ENCODE measurements at regions not wholly inside any gene's neighbourhood (a gene's known extent, or its start where the extent isn't known, plus 50 kb on each side); places are given as distances from the start of the nearest gene placed in this dataset.
"Not testable (repeated sequence)": the region's sequence is repeated elsewhere in the genome, so short reads cannot be mapped to it uniquely, and the experiment has no call there.

DNA sequence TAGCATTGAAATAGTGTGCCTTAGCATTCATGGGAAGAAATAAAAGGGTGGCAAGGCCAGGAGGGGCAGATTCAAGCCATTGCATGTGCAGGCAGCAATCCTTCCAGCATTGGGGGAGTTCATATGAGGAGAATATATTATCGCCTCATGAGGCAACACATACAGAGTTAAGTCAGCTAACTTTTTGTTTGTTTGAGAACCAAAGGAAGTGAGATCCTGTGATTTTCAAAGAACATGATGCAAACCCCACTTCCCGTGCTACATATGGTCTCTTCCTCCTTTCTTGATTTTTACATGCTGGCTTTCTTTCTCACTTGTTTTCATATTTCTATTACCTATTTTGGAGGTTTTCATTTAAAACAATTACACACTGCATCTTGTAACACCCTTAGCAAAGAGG is 579.7 kb upstream of the ARID1B start:
- ATAC-seq (peak; percentile 43), DNase-seq (no peak)
- peaks cover 40% of the 10 kb centered on the region for H3K4me1 Mint-ChIP-seq
- peak overlapping the region in 1 of 2 donors; percentile 44 for H3K4me3 Mint-ChIP-seq
- H3K9me3 Mint-ChIP-seq = peaks cover 6 to 8% of the 10 kb centered on the region in 2 donors
- H3K27me3 Mint-ChIP-seq = no peaks in the 10 kb centered on the region
- H3K27ac Mint-ChIP-seq = peak overlapping the region in 1 of 2 donors; percentile 34

DNA sequence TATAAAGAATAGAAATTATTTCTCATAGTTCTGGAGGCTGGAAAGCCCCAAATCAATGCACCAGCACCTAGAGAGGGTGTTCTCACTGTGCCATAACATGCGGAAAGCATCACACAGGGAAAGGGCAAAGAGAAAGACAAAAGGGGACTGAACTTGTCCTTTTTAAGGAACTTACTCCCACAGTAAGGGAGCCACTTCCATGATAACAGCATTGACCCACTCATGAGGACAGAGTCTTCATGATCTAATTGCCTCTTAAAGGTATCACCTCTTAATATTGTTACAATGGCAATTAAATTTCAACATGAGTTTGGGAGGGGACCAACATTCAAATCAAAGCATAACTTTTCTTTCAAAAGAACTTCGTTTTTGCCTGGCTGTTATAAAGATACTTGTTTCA is 582.2 kb upstream of the ARID1B start:
- peaks cover 6 to 8% of the 10 kb centered on the region in 2 donors for H3K9me3 Mint-ChIP-seq
- H3K4me3 Mint-ChIP-seq = no peak overlapping the region
- DNase-seq = no peak
- no peak for ATAC-seq
- H3K4me1 Mint-ChIP-seq = peaks cover 62% of the 10 kb centered on the region
- H3K27me3 Mint-ChIP-seq = no peaks in the 10 kb centered on the region
- H3K27ac Mint-ChIP-seq = no peak overlapping the region

DNA sequence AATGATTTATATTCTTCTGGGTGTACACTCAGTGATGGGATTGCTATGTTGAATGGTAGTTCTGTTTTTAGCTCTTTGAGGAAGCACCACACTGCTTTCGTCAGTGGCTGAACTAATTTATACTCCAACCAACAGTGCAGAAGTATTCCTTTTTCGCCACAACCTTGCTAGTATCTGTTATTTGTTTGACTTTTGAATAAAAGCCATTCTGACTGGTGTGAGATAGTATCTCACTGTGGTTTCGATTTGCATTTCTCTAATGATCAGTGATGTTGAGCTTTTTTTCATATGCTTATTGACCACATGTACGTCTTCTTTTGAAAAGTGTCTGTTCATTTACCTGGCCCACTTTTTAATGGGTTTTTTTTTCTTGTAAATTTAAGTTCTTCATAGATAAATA is 583.8 kb upstream of the ARID1B start:
- H3K4me1 Mint-ChIP-seq = peaks cover 54% of the 10 kb centered on the region
- no peaks in the 10 kb centered on the region for H3K27me3 Mint-ChIP-seq
- DNase-seq (no peak), ATAC-seq (no peak)
- peaks cover 6 to 8% of the 10 kb centered on the region in 2 donors for H3K9me3 Mint-ChIP-seq
- no peak overlapping the region for H3K27ac Mint-ChIP-seq
- H3K4me3 Mint-ChIP-seq = no peak overlapping the region

DNA sequence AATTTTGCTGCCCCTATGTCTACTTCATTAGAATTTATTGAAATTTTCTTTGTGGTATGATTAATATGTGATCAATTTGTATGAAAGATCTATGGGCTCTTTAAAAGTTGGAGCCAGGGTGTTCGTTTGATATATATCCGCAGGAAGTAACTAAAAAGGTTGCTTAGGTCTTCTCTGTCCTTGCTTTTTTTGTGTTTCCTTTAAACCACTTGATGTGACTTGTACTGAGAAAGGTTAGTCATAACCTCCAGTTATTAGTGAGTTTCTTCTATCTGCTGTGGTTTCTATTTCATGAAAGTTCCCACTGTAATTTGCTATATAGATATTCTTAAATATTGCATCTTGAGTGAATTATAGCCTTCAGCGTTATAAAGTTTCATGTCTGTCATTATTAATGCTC is 585.3 kb upstream of the ARID1B start:
- Mint-ChIP-seq H3K4me1 (peaks cover 39% of the 10 kb centered on the region), H3K9me3 (peaks cover 6 to 8% of the 10 kb centered on the region in 2 donors), H3K27me3 (no peaks in the 10 kb centered on the region), H3K4me3 (peak overlapping the region; percentile 1 to 60), H3K27ac (peak overlapping the region in 1 of 2 donors; percentile 72)
- DNase-seq (no peak), ATAC-seq (peak; percentile 96)

DNA sequence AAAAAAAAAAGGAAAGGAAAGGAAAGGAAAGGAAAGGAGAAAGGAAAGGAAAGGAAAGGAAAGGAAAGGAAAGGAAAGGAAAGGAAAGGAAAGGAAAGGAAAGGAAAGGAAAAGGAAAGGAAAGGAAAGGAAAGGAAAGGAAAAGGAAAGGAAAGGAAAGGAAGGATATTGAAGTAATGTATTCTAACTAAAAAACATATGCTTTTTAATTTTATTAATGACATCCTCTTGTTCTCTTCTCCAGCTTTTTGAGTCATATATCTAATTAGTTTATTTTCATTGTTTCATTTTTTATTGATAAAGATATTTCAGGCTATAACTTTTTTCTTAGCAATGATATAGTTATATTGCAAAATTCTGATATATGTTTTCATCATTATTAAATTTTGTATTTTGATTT is 585.8 kb upstream of the ARID1B start:
- Mint-ChIP-seq H3K4me3 (peak overlapping the region in 1 of 2 donors; percentile 39), H3K4me1 (peaks cover 37% of the 10 kb centered on the region)
- not testable (repeated sequence) for DNase-seq, H3K9me3 Mint-ChIP-seq, ATAC-seq, H3K27ac Mint-ChIP-seq, H3K27me3 Mint-ChIP-seq

DNA sequence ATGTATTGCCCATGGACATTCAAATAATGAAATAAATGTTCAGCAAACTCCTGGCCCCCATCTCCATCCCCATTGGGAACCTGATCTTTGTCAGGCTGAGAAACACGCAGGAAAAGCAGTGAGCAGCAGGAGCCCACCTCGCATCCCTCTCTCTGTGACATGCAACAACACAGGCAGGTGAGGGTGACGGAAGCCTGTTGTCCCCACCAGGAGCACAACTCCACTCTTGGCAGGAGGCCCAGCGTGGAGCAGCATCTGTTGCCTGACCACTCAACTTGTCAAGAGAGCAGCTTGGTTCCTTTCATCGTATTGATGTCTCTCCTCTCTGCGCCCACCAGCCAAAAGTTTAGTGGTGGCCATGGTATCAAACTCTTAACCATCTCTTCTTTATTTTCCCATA is 586.9 kb upstream of the ARID1B start:
- Mint-ChIP-seq H3K4me3 (no peak overlapping the region), H3K27me3 (no peaks in the 10 kb centered on the region), H3K27ac (no peak overlapping the region), H3K4me1 (peaks cover 40% of the 10 kb centered on the region), H3K9me3 (peaks cover 6 to 8% of the 10 kb centered on the region in 2 donors)
- ATAC-seq (no peak), DNase-seq (no peak)

DNA sequence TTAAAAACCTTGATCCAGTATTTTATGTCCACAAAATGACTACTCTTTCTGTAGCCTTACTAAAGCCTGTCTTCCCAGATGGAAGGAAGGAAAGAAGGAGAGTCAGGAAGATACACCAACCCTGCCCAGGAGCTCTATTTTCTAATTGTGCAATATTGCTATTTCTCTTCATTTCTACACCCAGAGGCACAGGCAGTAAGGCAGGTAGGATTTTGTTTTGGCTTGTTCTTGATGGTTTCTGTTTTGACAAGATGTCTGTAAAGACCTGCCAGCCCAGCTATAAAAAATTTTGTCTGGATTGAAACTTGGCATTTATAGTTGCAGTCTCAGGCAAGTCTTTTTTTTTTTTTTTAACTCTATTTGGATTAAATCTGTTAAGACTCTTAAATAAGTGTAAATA is 587.5 kb upstream of the ARID1B start:
- H3K27ac Mint-ChIP-seq = no peak overlapping the region
- peaks cover 6 to 7% of the 10 kb centered on the region in 2 donors for H3K9me3 Mint-ChIP-seq
- H3K27me3 Mint-ChIP-seq = no peaks in the 10 kb centered on the region
- peaks cover 44% of the 10 kb centered on the region for H3K4me1 Mint-ChIP-seq
- DNase-seq (no peak), ATAC-seq (no peak)
- no peak overlapping the region for H3K4me3 Mint-ChIP-seq

DNA sequence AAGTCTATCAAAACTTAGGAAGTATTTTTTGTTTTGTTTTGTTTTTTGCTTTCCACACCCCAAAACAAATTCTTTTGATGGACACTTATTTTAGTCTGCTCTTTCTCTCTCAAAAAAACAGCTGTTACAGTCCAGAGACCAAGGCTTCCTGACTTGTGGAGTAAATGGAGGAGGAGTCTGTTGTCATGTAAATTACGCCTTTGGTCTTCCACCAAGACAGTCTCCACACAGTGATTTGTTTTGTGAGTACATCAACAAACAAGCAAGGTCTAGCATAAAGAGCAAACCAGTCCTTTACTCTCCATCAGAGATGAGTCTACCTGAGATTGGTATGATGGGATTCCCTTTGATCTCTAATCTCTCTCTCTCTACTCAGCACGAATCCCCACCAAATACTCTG is 588.0 kb upstream of the ARID1B start:
- Mint-ChIP-seq H3K9me3 (peaks cover 2 to 5% of the 10 kb centered on the region in 2 donors), H3K27ac (no peak overlapping the region), H3K4me3 (no peak overlapping the region), H3K4me1 (peaks cover 40% of the 10 kb centered on the region), H3K27me3 (peaks cover 5% of the 10 kb centered on the region)
- ATAC-seq (no peak), DNase-seq (no peak)

DNA sequence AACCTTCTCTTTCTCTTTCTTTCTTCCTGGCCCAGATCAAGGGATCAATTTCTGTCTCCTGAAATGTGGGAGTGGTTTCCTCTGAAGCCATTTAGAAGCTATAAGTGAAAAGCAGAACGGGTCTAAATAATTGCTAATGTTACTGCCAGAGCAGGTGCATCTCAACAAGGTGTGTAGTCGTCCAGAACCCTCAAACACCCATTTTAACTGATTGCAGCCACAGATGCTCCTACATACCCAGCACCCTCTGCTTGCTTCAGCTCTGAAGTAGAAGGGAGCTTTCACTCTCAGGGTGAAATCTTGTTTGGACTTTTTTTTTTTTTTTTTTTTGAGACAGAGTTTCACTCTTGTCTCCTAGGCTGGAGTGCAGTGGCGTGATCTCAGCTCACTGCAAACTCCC is 592.1 kb upstream of the ARID1B start:
- Mint-ChIP-seq H3K9me3 (peaks cover 0 to 11% of the 10 kb centered on the region in 2 donors), H3K27ac (no peak overlapping the region), H3K4me1 (peaks cover 7% of the 10 kb centered on the region), H3K27me3 (peaks cover 7% of the 10 kb centered on the region), H3K4me3 (no peak overlapping the region)
- ATAC-seq = no peak
- no peak for DNase-seq

DNA sequence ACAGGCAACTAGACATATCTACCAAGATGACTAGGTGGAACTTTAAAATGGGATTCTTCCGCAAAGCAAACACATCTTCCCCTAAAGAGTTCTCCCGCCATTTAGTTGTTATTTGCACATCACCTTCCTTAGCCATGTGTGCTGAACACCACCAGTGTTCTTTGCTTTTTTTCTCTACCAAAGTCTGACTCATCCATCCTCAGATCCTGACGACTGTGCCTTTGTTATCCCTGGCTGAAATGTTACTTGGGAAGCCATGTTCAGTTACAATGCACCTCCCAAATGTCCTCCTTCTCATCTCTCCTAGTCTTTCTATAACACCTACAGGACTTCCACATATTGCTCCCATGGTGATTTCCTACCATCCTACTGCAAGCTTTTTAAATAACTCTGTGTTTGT is 593.5 kb upstream of the ARID1B start:
- Mint-ChIP-seq H3K27ac (no peak overlapping the region), H3K9me3 (peaks cover 0 to 11% of the 10 kb centered on the region in 2 donors), H3K27me3 (peaks cover 7% of the 10 kb centered on the region), H3K4me3 (no peak overlapping the region), H3K4me1 (peaks cover 12% of the 10 kb centered on the region)
- DNase-seq (no peak), ATAC-seq (no peak)

DNA sequence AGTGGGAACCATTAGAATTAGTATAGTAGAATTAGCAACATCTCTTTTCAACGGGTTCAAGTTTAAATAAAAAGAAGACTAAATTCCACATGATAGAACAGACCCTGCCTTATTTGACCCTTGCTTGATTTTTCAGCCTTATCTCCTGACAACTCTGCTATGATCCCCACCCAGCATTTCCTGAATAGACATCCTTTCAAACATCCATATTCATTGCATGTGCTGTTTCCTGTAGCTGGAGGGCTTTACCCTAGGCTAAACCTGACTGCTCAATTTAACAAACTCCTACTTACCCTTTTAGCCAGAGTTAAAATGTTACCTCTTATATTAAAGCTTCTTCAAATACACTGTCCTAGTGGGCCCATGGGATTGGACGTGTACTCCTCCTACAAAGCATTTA is 594.8 kb upstream of the ARID1B start:
- Mint-ChIP-seq H3K4me1 (peaks cover 12% of the 10 kb centered on the region), H3K27ac (no peak overlapping the region), H3K9me3 (peaks cover 0 to 11% of the 10 kb centered on the region in 2 donors), H3K27me3 (peaks cover 7% of the 10 kb centered on the region), H3K4me3 (no peak overlapping the region)
- no peak for ATAC-seq
- no peak for DNase-seq

DNA sequence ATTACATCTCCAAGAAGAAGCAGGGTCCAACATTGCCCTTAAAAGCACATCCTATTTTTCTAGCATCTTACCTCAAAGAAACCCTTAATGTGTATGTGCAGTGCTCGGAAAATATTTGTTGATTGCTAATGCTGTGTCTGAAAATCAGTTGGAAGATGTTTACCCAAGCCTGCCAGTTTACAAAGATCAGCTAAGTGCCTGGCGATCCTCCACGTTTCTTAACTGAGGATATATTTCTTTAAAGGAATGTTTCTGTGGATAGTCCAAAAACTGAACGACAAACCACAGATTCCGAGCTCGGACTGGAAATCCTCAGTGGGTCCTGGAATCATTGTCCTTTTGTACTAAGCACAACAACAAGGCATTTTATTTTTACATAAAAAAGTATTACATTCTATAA is 595.7 kb upstream of the ARID1B start:
- no peak for ATAC-seq
- H3K4me1 Mint-ChIP-seq = peaks cover 12% of the 10 kb centered on the region
- no peak overlapping the region for H3K27ac Mint-ChIP-seq
- no peak for DNase-seq
- H3K27me3 Mint-ChIP-seq = peaks cover 7% of the 10 kb centered on the region
- no peak overlapping the region for H3K4me3 Mint-ChIP-seq
- H3K9me3 Mint-ChIP-seq = peaks cover 0 to 11% of the 10 kb centered on the region in 2 donors

DNA sequence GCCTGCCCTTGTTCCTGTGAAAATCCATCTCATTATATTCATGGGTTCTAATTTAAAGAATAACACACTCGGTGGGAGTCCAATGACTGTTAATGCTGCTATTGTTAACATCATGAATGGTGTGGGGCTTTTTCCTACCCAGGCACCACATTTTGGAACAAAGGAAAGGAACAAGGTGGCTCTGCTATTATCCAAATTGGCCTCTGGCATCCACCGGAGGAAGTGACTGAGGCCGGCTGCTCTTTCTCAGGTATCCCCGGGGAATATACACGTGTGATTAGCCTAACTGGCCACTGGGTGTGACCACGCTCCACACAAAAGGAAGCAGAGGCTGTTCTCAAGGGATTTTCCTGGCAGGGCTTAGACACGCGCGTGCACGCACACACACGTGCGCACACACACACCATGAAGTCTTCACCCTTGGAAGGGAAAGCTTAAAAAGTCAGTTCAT is 601.2 kb upstream of the ARID1B start:
- DNase-seq (no peak), ATAC-seq (no peak)
- H3K27ac Mint-ChIP-seq = no peak overlapping the region
- no peaks in the 10 kb centered on the region for H3K9me3 Mint-ChIP-seq
- H3K4me3 Mint-ChIP-seq = no peak overlapping the region
- H3K4me1 Mint-ChIP-seq = peaks cover 18% of the 10 kb centered on the region
- H3K27me3 Mint-ChIP-seq = no peaks in the 10 kb centered on the region

DNA sequence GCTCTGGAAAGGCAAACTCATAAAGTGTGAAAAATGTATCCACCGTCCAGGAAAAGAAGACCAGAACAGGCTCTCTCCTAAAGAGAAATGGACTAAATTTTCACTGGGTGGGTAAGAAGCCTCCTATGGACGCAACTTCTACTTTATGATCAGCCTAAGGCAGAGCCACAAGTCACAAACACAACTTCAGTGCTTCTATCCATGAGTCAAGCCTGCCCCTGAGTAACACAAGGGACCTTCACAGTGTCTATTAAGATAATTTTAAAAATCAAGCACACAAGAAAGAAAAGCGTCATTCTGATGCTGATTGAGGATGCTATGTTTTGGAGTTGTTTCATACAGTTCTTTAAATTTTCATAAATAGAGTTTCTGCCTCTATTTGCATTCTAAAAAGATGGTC is 601.7 kb upstream of the ARID1B start:
- ATAC-seq = no peak
- Mint-ChIP-seq H3K27me3 (no peaks in the 10 kb centered on the region), H3K9me3 (no peaks in the 10 kb centered on the region), H3K4me3 (no peak overlapping the region), H3K27ac (no peak overlapping the region), H3K4me1 (peaks cover 18% of the 10 kb centered on the region)
- DNase-seq = no peak

DNA sequence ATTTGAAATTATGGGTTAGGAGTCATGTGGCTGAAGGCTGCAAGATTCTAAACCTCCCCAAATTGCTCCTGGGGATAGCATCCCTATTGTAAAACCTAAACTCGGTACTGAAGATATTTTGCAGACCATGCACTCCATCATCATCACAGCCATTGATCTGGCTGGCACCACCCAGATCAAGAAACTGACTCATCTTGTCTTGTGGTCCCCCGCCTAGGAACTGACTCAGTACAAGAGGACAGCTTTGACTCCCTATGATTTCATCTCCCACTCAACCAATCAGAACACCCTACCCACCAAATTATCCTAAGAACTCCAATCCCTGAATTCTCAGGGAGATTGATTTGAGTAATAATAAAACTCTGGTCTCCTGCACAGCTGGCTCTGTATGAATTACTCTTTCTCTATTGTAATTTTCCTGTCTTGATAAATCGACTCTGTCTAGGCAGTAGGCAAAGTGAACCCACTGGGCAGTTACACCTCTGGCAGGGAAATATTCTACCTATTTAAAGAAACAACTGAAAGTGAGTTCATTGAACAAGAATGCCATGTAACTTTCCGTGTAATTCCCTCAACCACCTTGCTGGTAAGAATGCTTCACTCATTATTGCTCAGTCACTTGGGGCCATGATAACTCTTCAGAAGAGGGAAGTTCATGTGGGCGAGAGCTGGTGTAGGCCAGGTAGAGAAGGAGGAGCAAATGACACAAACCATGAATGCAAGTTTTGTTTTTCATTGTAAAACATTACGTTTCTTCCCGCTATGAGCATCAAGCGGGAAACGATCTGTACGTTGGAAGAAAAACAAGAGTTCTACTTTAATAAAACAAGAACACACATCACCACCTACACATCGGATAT is 602.9 kb upstream of the ARID1B start:
- ATAC-seq (peak; percentile 99), DNase-seq (peak in 1 of 2 donors; percentile 58)
- Mint-ChIP-seq H3K27ac (no peak overlapping the region), H3K9me3 (no peaks in the 10 kb centered on the region), H3K4me1 (peaks cover 16% of the 10 kb centered on the region), H3K4me3 (no peak overlapping the region), H3K27me3 (no peaks in the 10 kb centered on the region)

DNA sequence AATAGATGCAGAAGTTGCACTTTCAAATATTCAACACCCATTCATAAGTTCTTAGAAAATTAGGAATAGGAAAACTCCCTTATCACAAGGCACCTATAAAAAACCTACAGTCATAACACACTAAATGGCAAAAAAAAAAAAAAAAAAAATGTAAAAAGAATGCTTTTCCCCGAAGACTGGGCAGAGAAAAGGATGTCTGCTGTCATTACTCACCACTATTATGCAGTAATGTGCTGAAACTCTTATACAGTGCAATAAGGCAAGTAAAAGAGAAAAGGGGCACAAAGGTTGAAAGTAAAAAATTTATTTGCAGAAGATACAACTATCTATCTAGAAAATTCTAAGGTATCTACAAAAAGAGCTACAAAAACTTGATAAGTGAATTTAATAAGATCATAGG is 607.8 kb upstream of the ARID1B start:
- peaks cover 48% of the 10 kb centered on the region for H3K4me1 Mint-ChIP-seq
- DNase-seq (no peak), ATAC-seq (no peak)
- H3K9me3 Mint-ChIP-seq = no peaks in the 10 kb centered on the region
- H3K4me3 Mint-ChIP-seq = no peak overlapping the region
- no peaks in the 10 kb centered on the region for H3K27me3 Mint-ChIP-seq
- no peak overlapping the region for H3K27ac Mint-ChIP-seq
